ENCODE measurements at regions not wholly inside any gene's neighbourhood (a gene's known extent, or its start where the extent isn't known, plus 50 kb on each side); places are given as distances from the start of the nearest gene placed in this dataset.
"Not testable (repeated sequence)": the region's sequence is repeated elsewhere in the genome, so short reads cannot be mapped to it uniquely, and the experiment has no call there.

- no peak for DNase-seq (ENCODE audit: low read depth)
These were observed 258.6 kb downstream of the NPHP4 start for GRCh38 chr1:5733596-5733995.

GRCh38 chr1:5731110-5731423, 261.2 kb downstream of the NPHP4 start:
- DNase-seq (ENCODE audit: low read depth), result no peak

- no peak for DNase-seq (ENCODE audit: low read depth)
These were observed 261.7 kb downstream of the NPHP4 start for GRCh38 chr1:5730272-5731109.

GRCh38 chr1:5729636-5730145, 262.5 kb downstream of the NPHP4 start:
- DNase-seq (ENCODE audit: low read depth), result no peak

GRCh38 chr1:5728663-5729355, 263.4 kb downstream of the NPHP4 start:
- DNase-seq (ENCODE audit: low read depth), result no peak

- no peak for DNase-seq (ENCODE audit: low read depth)
These were observed 264.2 kb downstream of the NPHP4 start for GRCh38 chr1:5727871-5728643.

GRCh38 chr1:5727191-5727590, 265.0 kb downstream of the NPHP4 start:
- no peak for DNase-seq (ENCODE audit: low read depth)

- not testable (repeated sequence) for DNase-seq (ENCODE audit: low read depth)
These were observed 265.5 kb downstream of the NPHP4 start for GRCh38 chr1:5726586-5727184.

GRCh38 chr1:5725855-5726585, 266.2 kb downstream of the NPHP4 start:
- DNase-seq (ENCODE audit: low read depth), result no peak

- no peak for DNase-seq (ENCODE audit: low read depth)
These were observed 266.8 kb downstream of the NPHP4 start for GRCh38 chr1:5725406-5725805.

- no peak for DNase-seq (ENCODE audit: low read depth)
These were observed 267.4 kb downstream of the NPHP4 start for GRCh38 chr1:5724847-5725246.

- DNase-seq (ENCODE audit: low read depth), result no peak
These were observed 269.5 kb downstream of the NPHP4 start for GRCh38 chr1:5722635-5723164.

GRCh38 chr1:5721634-5722215, 270.5 kb downstream of the NPHP4 start:
- DNase-seq (ENCODE audit: low read depth), result no peak

GRCh38 chr1:5720936-5721335, 271.3 kb downstream of the NPHP4 start:
- DNase-seq (ENCODE audit: low read depth), result no peak

- DNase-seq (ENCODE audit: low read depth), result no peak
These were observed 271.7 kb downstream of the NPHP4 start for GRCh38 chr1:5720484-5720883.

- DNase-seq (ENCODE audit: low read depth), result no peak
These were observed 272.2 kb downstream of the NPHP4 start for GRCh38 chr1:5720045-5720444.

- no peak for DNase-seq (ENCODE audit: low read depth)
These were observed 273.2 kb downstream of the NPHP4 start for GRCh38 chr1:5718831-5719632.

GRCh38 chr1:5717031-5717682, 275.1 kb downstream of the NPHP4 start:
- DNase-seq (ENCODE audit: low read depth), result no peak

GRCh38 chr1:5716126-5716525, 276.1 kb downstream of the NPHP4 start:
- DNase-seq (ENCODE audit: low read depth), result no peak

Data from GM04504 (cell line).